Mesendoderm (in vitro differentiated cells): ENCODE measurements at regions not wholly inside any gene's neighbourhood (a gene's known extent, or its start where the extent isn't known, plus 50 kb on each side); places are given as distances from the start of the nearest gene placed in this dataset.

Experiments
- DNase-seq: peaks from one replicate; pipeline ENCODE4 v3.0.0; 2013
- H2AK5ac ChIP-seq: 2 replicates; pipeline ENCODE4 v1.6.1; 2013; ENCODE audit warnings: low read length, inconsistent platforms
- H2BK120ac ChIP-seq: 2 replicates; pipeline ENCODE4 v1.6.1; 2013; ENCODE audit warnings: low read depth, mild to moderate bottlenecking, low read length, moderate library complexity, mixed read lengths
- H2BK15ac ChIP-seq: replicated peaks from 2 replicates; pipeline ENCODE4 v1.6.1; 2013; ENCODE audit warnings: low read depth, mild to moderate bottlenecking, moderate library complexity
- H2BK5ac ChIP-seq: 2 replicates; pipeline ENCODE4 v1.6.1; 2013; ENCODE audit warnings: low read length, inconsistent platforms
- H3K18ac ChIP-seq: 2 replicates; pipeline ENCODE4 v1.6.1; 2013; ENCODE audit warnings: mild to moderate bottlenecking, low read length, mixed read lengths
- H3K23ac ChIP-seq: one replicate; pipeline ENCODE4 v1.6.1; 2013; ENCODE audit warnings: low read length
- H3K27ac ChIP-seq: 2 replicates; pipeline ENCODE4 v1.5.1; 2013; ENCODE audit warnings: low read depth, mild to moderate bottlenecking, inconsistent platforms, low read length, moderate library complexity
- H3K27me3 ChIP-seq: 2 replicates; pipeline ENCODE4 v1.6.1; 2013; ENCODE audit warnings: low read length, control low read depth, mild to moderate bottlenecking, inconsistent platforms; ENCODE audit not compliant: insufficient read depth, poor library complexity
- H3K36me3 ChIP-seq: 2 replicates; pipeline ENCODE4 v1.6.1; 2013; ENCODE audit warnings: low read length, inconsistent platforms; ENCODE audit not compliant: control insufficient read depth, insufficient read depth
- H3K4ac ChIP-seq: one replicate; pipeline ENCODE4 v1.6.1; 2013; ENCODE audit warnings: low read depth, mild to moderate bottlenecking, low read length, moderate library complexity
- H3K4me1 ChIP-seq: 2 replicates; pipeline ENCODE4 v1.6.1; 2013; ENCODE audit warnings: low read depth, low read length, inconsistent platforms; ENCODE audit not compliant: control insufficient read depth
- H3K4me2 ChIP-seq: 2 replicates; pipeline ENCODE4 v1.6.1; 2013; ENCODE audit warnings: low read length
- H3K4me3 ChIP-seq: 2 replicates; pipeline ENCODE4 v1.5.1; 2013; ENCODE audit warnings: mild to moderate bottlenecking, low read length
- H3K56ac ChIP-seq: one replicate; pipeline ENCODE4 v1.6.1; 2013; ENCODE audit warnings: low read length
- H3K79me1 ChIP-seq: 2 replicates; pipeline ENCODE4 v1.6.1; 2013; ENCODE audit warnings: low read length, inconsistent platforms
- H3K79me2 ChIP-seq: 2 replicates; pipeline ENCODE4 v1.6.1; 2013; ENCODE audit warnings: mild to moderate bottlenecking, low read length; ENCODE audit not compliant: control insufficient read depth, insufficient read depth
- H3K9ac ChIP-seq: 2 replicates; pipeline ENCODE4 v1.6.1; 2013; ENCODE audit warnings: low read length, inconsistent platforms
- H4K5ac ChIP-seq: one replicate; pipeline ENCODE4 v1.6.1; 2013; ENCODE audit warnings: low read length
- H4K8ac ChIP-seq: one replicate; pipeline ENCODE4 v1.6.1; 2013; ENCODE audit warnings: low read depth, mild to moderate bottlenecking, control low read depth, low read length, moderate library complexity
- WGBS: extraction: QIAGEN DNeasy Blood & Tissue Kit; methylation state at CpG from one replicate; pipeline ENCODE4 v1.1.7; 2013; ENCODE audit warnings: low lambda C conversion rate, missing lambda C conversion rate; ENCODE audit not compliant: insufficient coverage; ENCODE audit errors: extremely low coverage; 5-methylcytosine and 5-hydroxymethylcytosine counted together

DNA sequence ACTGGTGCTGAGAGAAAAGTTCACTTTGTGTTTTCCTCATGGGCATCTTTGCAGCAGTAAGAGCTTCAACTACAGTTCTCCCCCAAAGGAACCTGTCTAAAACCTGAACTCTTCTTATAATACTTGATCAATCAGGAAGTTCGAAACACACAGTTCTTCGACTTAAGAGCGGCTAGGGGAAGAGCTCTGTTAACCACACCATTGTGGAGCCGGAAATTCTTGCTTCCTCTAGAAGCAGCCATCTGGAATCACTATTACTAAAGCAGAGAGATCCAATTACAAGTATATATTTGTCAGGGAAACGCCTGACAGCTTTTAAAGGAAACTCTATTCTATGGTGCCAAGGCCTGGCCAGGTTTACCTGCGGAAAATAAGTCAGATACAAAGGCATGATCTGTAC lies 337.3 kb upstream of the CBLB start:
- Histone ChIP-seq H2BK5ac (no peak overlapping the region), H3K4me2 (no peak overlapping the region), H2BK15ac (no peak overlapping the region), H3K79me2 (no peaks in the 10 kb centered on the region), H4K8ac (no peak overlapping the region), H3K27me3 (no peaks in the 10 kb centered on the region), H4K5ac (no peak overlapping the region), H3K79me1 (no peaks in the 10 kb centered on the region), H3K36me3 (no peaks in the 10 kb centered on the region), H3K27ac (no peak overlapping the region), H2AK5ac (no peak overlapping the region), H3K9ac (no peak overlapping the region), H3K18ac (no peak overlapping the region), H3K4ac (no peak overlapping the region), H3K4me3 (no peak overlapping the region), H2BK120ac (no peak overlapping the region), H3K56ac (no peak overlapping the region), H3K4me1 (no peaks in the 10 kb centered on the region), H3K23ac (no peak overlapping the region)
- DNase-seq, result no peak
- WGBS, result no CpG with 5 or more reads among the region's 6 CpGs

DNA sequence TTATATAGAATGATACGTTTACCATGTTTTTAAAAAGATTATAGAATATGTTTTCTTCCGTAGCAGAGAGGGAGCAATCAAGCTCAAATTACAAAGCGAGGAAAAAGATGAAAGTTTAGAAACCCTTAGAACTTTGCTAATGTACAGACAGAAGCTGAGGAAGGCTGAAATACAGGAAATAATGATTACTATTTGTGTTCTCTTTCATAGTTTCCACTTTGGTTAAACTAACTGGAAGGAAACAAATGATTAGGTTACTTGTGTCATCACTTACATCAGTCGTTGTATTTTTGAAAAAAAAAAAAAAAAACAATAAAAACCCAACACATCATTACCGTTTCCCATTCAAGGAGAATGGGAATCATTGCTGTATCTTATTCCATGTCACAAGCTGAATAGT lies 337.8 kb upstream of the CBLB start:
- Histone ChIP-seq H3K4me1 (no peaks in the 10 kb centered on the region), H4K8ac (no peak overlapping the region)

DNA sequence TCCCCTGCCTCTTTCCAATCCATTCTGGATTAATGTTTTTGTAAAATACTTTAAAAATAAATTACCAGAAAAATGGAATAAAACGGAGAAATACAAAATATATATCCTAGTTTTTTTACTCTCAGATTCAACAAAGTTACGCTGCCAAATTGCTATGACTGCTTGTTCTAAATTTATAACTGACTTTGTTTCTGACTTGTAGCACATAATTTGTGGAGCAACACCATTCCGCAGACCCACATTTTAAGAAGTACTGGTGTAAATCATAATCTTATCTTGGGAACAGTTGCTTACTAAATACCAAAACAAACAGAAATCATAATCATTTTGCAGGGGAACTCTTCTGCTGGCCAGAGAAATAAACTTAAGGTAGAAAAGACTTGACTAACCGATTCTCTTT lies 339.4 kb upstream of the CBLB start:
- no peak overlapping the region for H3K4me2 ChIP-seq
- no peak for DNase-seq

More for the DNA sequence above, 337.8 kb upstream of the CBLB start:
- Histone ChIP-seq H3K4me2 (no peak overlapping the region), H4K5ac (no peak overlapping the region), H2BK120ac (no peak overlapping the region), H2BK5ac (no peak overlapping the region), H3K27me3 (no peaks in the 10 kb centered on the region), H3K4ac (no peak overlapping the region), H3K18ac (no peak overlapping the region), H2BK15ac (no peak overlapping the region), H3K36me3 (no peaks in the 10 kb centered on the region), H3K4me3 (no peak overlapping the region), H3K79me1 (no peaks in the 10 kb centered on the region), H3K9ac (no peak overlapping the region), H3K56ac (no peak overlapping the region), H2AK5ac (no peak overlapping the region), H3K79me2 (no peaks in the 10 kb centered on the region), H3K27ac (no peak overlapping the region), H3K23ac (no peak overlapping the region)
- no peak for DNase-seq
- no CpG with 5 or more reads among the region's 5 CpGs for WGBS

DNA sequence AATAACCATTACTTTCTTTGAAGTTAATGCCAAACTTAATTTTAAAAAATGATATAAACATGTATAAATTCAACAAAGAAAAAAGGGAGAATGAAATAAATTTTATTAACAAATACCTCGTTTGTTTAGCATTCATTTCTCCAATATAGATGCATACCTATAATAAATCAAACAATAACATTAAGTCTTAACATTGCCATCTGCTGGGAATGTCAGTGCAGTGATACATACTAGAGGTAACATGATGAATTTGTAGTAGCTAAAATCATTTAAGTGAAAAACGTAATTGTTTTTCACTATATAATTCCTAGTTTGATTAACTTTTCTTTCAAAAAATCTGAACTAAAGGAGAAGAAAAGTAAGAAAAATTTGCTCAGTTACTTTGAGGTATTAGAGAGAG lies 340.2 kb upstream of the CBLB start:
- H3K27me3 ChIP-seq, result no peaks in the 10 kb centered on the region
- H3K4me1 ChIP-seq, result no peaks in the 10 kb centered on the region
- no peak overlapping the region for H3K27ac ChIP-seq
- no peak overlapping the region for H3K4me2 ChIP-seq
- H3K79me2 ChIP-seq, result no peaks in the 10 kb centered on the region
- no peak overlapping the region for H2AK5ac ChIP-seq
- no peak overlapping the region for H3K56ac ChIP-seq
- no peak overlapping the region for H2BK120ac ChIP-seq
- H3K79me1 ChIP-seq, result no peaks in the 10 kb centered on the region
- H4K8ac ChIP-seq, result no peak overlapping the region
- H3K18ac ChIP-seq, result no peak overlapping the region
- H3K4me3 ChIP-seq, result no peak overlapping the region
- DNase-seq, result no peak
- WGBS, result no CpG with 5 or more reads among the region's 2 CpGs
- no peak overlapping the region for H4K5ac ChIP-seq
- H2BK5ac ChIP-seq, result no peak overlapping the region
- H3K36me3 ChIP-seq, result no peaks in the 10 kb centered on the region
- no peak overlapping the region for H2BK15ac ChIP-seq
- no peak overlapping the region for H3K23ac ChIP-seq
- H3K4ac ChIP-seq, result no peak overlapping the region
- no peak overlapping the region for H3K9ac ChIP-seq

More for the DNA sequence above, 339.4 kb upstream of the CBLB start:
- Histone ChIP-seq H3K4ac (no peak overlapping the region), H3K4me1 (no peaks in the 10 kb centered on the region), H2BK5ac (no peak overlapping the region), H3K27ac (no peak overlapping the region), H2AK5ac (no peak overlapping the region), H3K9ac (no peak overlapping the region), H2BK15ac (no peak overlapping the region), H3K23ac (no peak overlapping the region), H3K4me3 (no peak overlapping the region), H4K8ac (no peak overlapping the region), H4K5ac (no peak overlapping the region), H3K56ac (no peak overlapping the region), H3K36me3 (no peaks in the 10 kb centered on the region), H3K79me2 (no peaks in the 10 kb centered on the region), H3K27me3 (no peaks in the 10 kb centered on the region), H3K79me1 (no peaks in the 10 kb centered on the region), H2BK120ac (no peak overlapping the region), H3K18ac (no peak overlapping the region)
- no CpG with 5 or more reads among the region's 4 CpGs for WGBS

DNA sequence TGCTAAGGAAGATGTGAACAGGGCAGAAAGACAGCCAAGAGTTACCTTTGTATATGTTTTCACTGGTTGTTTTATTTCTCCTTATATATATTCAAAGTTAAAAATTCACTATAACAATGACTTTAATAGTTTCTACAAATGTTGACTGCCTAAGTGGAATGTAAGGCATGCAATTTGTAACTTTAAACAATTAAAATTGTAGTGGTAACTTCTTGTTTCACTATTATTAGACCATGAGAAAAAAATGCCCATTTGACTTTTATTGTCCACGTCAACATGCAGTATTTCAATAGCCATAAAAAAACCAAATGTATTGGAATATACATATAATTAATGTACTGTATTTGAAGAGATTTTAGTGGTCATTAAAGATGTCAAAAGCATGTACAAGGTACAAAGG lies 340.7 kb upstream of the CBLB start:
- DNase-seq, result no peak
- no peak overlapping the region for H2AK5ac ChIP-seq
- no peak overlapping the region for H3K23ac ChIP-seq
- no peak overlapping the region for H2BK120ac ChIP-seq
- no peak overlapping the region for H3K9ac ChIP-seq
- no peak overlapping the region for H4K8ac ChIP-seq
- H3K27ac ChIP-seq, result no peak overlapping the region
- no peaks in the 10 kb centered on the region for H3K27me3 ChIP-seq
- no peak overlapping the region for H3K4ac ChIP-seq
- no peak overlapping the region for H3K4me2 ChIP-seq
- no peak overlapping the region for H2BK15ac ChIP-seq
- WGBS, result no CpG with 5 or more reads among the region's 1 CpG
- H3K56ac ChIP-seq, result no peak overlapping the region
- no peak overlapping the region for H3K4me3 ChIP-seq
- no peaks in the 10 kb centered on the region for H3K4me1 ChIP-seq
- no peaks in the 10 kb centered on the region for H3K36me3 ChIP-seq
- H4K5ac ChIP-seq, result no peak overlapping the region
- H2BK5ac ChIP-seq, result no peak overlapping the region
- H3K79me1 ChIP-seq, result no peaks in the 10 kb centered on the region
- H3K18ac ChIP-seq, result no peak overlapping the region
- no peaks in the 10 kb centered on the region for H3K79me2 ChIP-seq

DNA sequence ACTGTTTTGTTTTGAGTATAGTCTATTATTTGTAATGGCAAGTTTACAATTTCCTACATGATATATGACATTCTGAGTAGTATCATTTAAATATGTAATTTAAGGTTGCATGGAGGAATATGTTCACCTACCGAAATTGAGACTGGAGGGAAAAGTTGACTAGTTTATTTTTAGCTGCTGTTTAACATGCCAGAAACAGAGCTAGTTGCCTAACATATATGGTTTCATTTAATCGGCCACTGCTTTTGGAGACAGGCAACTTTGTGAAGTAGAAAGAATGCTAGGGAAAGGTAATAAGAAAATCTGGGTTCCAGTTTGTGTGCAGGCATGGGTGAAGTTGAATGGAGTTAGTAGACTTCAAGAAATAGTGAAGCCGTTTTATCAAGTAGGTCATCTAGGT lies 342.1 kb upstream of the CBLB start:
- Histone ChIP-seq H3K4me2 (no peak overlapping the region), H3K9ac (no peak overlapping the region)

More for the DNA sequence above, 342.1 kb upstream of the CBLB start:
- Histone ChIP-seq H3K36me3 (no peaks in the 10 kb centered on the region), H3K56ac (no peak overlapping the region), H3K79me2 (no peaks in the 10 kb centered on the region), H3K4me1 (no peaks in the 10 kb centered on the region), H3K27ac (no peak overlapping the region), H4K8ac (no peak overlapping the region), H3K4ac (no peak overlapping the region), H3K79me1 (no peaks in the 10 kb centered on the region), H2BK120ac (no peak overlapping the region), H2AK5ac (no peak overlapping the region), H3K4me3 (no peak overlapping the region), H3K27me3 (no peaks in the 10 kb centered on the region), H2BK15ac (no peak overlapping the region), H3K23ac (no peak overlapping the region), H2BK5ac (no peak overlapping the region), H4K5ac (no peak overlapping the region), H3K18ac (no peak overlapping the region)
- DNase-seq, result no peak
- no CpG with 5 or more reads among the region's 3 CpGs for WGBS
